Sigmoid colon (tissue), 4 donors: ENCODE measurements at regions not wholly inside any gene's neighbourhood (a gene's known extent, or its start where the extent isn't known, plus 50 kb on each side); places are given as distances from the start of the nearest gene placed in this dataset.
"Not testable (repeated sequence)": the region's sequence is repeated elsewhere in the genome, so short reads cannot be mapped to it uniquely, and the experiment has no call there.

Experiments
- CTCF ChIP-seq, 4 experiments: fragments of 450-650 bp in 3 of 4; fragments of 200-600 bp in 1 of 4; IDR thresholded peaks; one replicate each; pipeline ENCODE4 v1.5.1; 2016 to 2019; ENCODE audit warnings: antibody characterized with exemption in 4 of 4, mild to moderate bottlenecking in 3 of 4, moderate library complexity in 2 of 4
- EP300 ChIP-seq, 4 donors: sonication (generic); formaldehyde crosslinking; IDR thresholded peaks; one replicate each; pipeline ENCODE4 v1.6.1; 2017; ENCODE audit warnings: antibody characterized with exemption in 4 of 4

DNA sequence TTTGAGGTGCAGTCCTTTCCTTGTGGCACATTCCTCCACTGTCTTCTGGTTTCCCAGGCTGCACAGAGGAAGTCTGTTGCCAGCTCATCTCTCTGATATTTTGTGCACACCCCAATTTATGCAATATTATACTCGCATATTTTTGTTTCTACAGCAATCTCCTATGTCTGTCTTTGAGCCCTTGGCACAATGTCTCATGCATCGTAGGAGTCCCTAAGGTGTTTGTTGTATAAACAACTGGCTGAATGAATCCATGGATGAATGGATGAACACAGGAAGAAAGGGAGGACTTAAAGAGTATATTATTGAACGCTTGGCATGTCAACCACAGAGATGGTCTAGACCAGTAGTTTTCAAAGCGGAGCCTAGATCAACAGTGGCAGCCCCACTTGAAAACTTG lies 2907.0 kb downstream of the RPIA start:
- TF ChIP-seq EP300, CTCF (IDR thresholded peaks at IDR 0.05): not testable (repeated sequence)
